ENCODE measurements at regions not wholly inside any gene's neighbourhood (a gene's known extent, or its start where the extent isn't known, plus 50 kb on each side); places are given as distances from the start of the nearest gene placed in this dataset.
"Not testable (repeated sequence)": the region's sequence is repeated elsewhere in the genome, so short reads cannot be mapped to it uniquely, and the experiment has no call there.

GRCh38 chrX:146866846-146867245 is 52.3 kb upstream of the CXorf51A start:
- TF ChIP-seq CTCF (IDR thresholded peaks at IDR 0.05); EZH2 (IDR thresholded peaks at IDR 0.05; ENCODE audit: borderline replicate concordance, insufficient read depth, low read depth, low read length, poor library complexity, severe bottlenecking): not testable (repeated sequence)
